ENCODE measurements at regions not wholly inside any gene's neighbourhood (a gene's known extent, or its start where the extent isn't known, plus 50 kb on each side); places are given as distances from the start of the nearest gene placed in this dataset.

DNA sequence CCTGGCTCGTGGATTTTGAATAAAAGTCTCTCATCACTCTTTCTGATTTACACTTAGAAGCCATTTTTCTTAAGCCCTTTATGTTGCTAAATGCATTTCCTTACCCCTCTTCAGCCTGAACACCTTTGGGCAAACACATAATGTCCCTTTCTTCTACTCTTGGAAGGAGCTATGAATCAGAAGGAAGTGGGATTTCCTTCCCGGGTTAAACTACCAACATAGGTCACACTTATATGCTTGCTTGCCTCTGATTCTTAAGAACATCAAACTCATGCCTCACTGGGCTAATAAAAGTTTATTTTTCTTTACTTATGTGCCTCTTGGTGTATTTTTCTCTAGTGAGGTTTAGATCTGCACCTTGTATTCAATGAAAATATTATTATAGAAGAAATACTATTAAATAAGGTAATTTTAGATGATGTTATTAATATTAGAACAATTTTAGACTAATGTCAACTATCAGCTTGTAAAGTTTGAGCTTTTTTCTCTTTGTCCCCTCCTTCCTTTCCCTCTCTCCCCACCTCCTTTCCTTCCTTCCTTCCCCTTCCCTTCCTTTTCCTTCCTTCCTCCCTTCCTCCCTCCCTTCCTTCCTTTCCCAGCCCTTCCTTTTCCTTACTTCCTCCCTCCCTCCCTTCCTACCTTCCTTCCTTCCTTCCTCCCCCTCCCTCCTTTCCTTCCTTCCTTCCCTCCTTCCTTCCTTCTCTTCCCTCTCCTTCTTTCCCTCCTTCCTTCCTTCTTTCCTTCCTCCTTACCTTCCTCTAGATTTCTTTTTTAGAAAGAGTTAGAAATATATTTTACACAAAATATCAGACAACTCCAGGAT, 66.5 kb upstream of the KCNJ6 start:
- ChIA-PET POLR2A (no interaction called here), CTCF (interaction anchor here (3.0 kb wide), 1 partner anchor 14 kb away, joined by 9 read pairs; no protein-coding TSS in a partner anchor)
- Histone ChIP-seq H3K9me3 (no peaks in the 10 kb centered on the region), H3K4me2 (no peak overlapping the region), H3K4me1 (peaks cover 22% of the 10 kb centered on the region), H3K27ac (peak overlapping the region; percentile 72 to 83), H3K4me3 (no peak overlapping the region)
- 68% methylated on average over 2 of the region's 2 CpGs for WGBS (ENCODE audit: missing lambda C conversion rate)
- no peak for FAIRE-seq
- no peak for ATAC-seq
- TF ChIP-seq CBX2 (IDR thresholded peaks at IDR 0.05; ENCODE audit: borderline replicate concordance, low read depth) (no peak), CTCF (IDR thresholded peaks at IDR 0.05) (no peak), EHF (CRISPR knock-in tag; IDR thresholded peaks at IDR 0.05) (no peak), ZFP36 (IDR thresholded peaks at IDR 0.05; ENCODE audit: borderline replicate concordance, partially characterized antibody) (no peak), ZC3H11A (IDR thresholded peaks at IDR 0.05) (no peak), TP53 (CRISPR knock-in tag; IDR thresholded peaks at IDR 0.05) (no peak), RNF2 (IDR thresholded peaks at IDR 0.05; ENCODE audit: borderline replicate concordance, low read depth) (no peak), HOXA7 (CRISPR knock-in tag; IDR thresholded peaks at IDR 0.05) (no peak), SMC3 (IDR thresholded peaks at IDR 0.05) (no peak), KDM1A (IDR thresholded peaks at IDR 0.05; ENCODE audit: low read depth) (no peak), NFE2L2 (conservative IDR thresholded peaks at IDR 0.05; ENCODE audit: low read length) (no peak)
- TF ChIP-seq, protein P1, sequence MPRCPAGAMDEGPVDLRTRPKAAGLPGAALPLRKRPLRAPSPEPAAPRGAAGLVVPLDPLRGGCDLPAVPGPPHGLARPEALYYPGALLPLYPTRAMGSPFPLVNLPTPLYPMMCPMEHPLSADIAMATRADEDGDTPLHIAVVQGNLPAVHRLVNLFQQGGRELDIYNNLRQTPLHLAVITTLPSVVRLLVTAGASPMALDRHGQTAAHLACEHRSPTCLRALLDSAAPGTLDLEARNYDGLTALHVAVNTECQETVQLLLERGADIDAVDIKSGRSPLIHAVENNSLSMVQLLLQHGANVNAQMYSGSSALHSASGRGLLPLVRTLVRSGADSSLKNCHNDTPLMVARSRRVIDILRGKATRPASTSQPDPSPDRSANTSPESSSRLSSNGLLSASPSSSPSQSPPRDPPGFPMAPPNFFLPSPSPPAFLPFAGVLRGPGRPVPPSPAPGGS (IDR thresholded peaks at IDR 0.05) = no peak
- DNase-seq (ENCODE audit: low read depth in 1 of 2, low spot score in 1 of 2) = no peak

- H3K4me2 ChIP-seq = peak overlapping the region; percentile 35
- TF ChIP-seq FOSL2 (IDR thresholded peaks at IDR 0.05) = no peak; the same call in 1 of the 2 replicates
- peak; percentile 53; the same call in 1 of the 2 replicates for TF ChIP-seq FOSL2 (CRISPR knock-in tag; IDR thresholded peaks at IDR 0.05)
- TF ChIP-seq TP53 (CRISPR knock-in tag; IDR thresholded peaks at IDR 0.05) = no peak
- TF ChIP-seq GATA3 (IDR thresholded peaks at IDR 0.05; ENCODE audit: borderline replicate concordance) = peak; percentile 75; the same call in 1 of the 2 replicates
- TF ChIP-seq EP300 (IDR thresholded peaks at IDR 0.05) = peak; percentile 44 to 64; a peak in 3 of 5 replicates
- TF ChIP-seq JUN (IDR thresholded peaks at IDR 0.05) = 0 out of 5 replicates have a peak, but pooled peaks of 1 of the 2 experiments have one; percentile 38
- peak; percentile 57 for TF ChIP-seq JUNB (IDR thresholded peaks at IDR 0.05)
- ATAC-seq (peak; percentile 62 to 77; a peak in 4 of 6 replicates), DNase-seq (ENCODE audit: low read depth in 1 of 2, low spot score in 1 of 2) (peak; percentile 7 to 69), FAIRE-seq (no peak)
- H3K4me1 ChIP-seq = peaks cover 22% of the 10 kb centered on the region
- CTCF ChIA-PET = interaction anchor here (3.0 kb wide), 1 partner anchor 13 kb away, joined by 9 read pairs; no protein-coding TSS in a partner anchor
- H3K9me3 ChIP-seq = no peaks in the 10 kb centered on the region
- peak overlapping the region; percentile 72 to 83 for H3K27ac ChIP-seq
- POLR2A ChIA-PET = no interaction called here
- no peak overlapping the region for H3K4me3 ChIP-seq
- 21% methylated on average over 5 of the region's 5 CpGs for WGBS (ENCODE audit: missing lambda C conversion rate)
Measured at GRCh38 chr21:37983336-37984095, 67.3 kb upstream of the KCNJ6 start.

- Histone ChIP-seq H3K4me1 (peaks cover 22% of the 10 kb centered on the region), H3K4me3 (no peak overlapping the region), H3K4me2 (peak overlapping the region; percentile 35), H3K9me3 (no peaks in the 10 kb centered on the region), H3K27ac (peak overlapping the region; percentile 72 to 83; a peak in 5 of 6 replicates)
- POLR2A ChIA-PET = no interaction called here
- WGBS (ENCODE audit: missing lambda C conversion rate) = 24% methylated on average over 2 of the region's 2 CpGs
- DNase-seq (ENCODE audit: low read depth in 1 of 2, low spot score in 1 of 2) = peak in 1 of 2 experiments; percentile 45
- CTCF ChIA-PET = interaction anchor here (3.0 kb wide), 1 partner anchor 12 kb away, joined by 9 read pairs; no protein-coding TSS in a partner anchor
- ATAC-seq = no peak; a peak in 2 of 6 replicates
- FAIRE-seq = no peak
- TF ChIP-seq EHF (CRISPR knock-in tag; IDR thresholded peaks at IDR 0.05) = no peak
- no peak for TF ChIP-seq JUNB (IDR thresholded peaks at IDR 0.05)
- TF ChIP-seq, protein P2, sequence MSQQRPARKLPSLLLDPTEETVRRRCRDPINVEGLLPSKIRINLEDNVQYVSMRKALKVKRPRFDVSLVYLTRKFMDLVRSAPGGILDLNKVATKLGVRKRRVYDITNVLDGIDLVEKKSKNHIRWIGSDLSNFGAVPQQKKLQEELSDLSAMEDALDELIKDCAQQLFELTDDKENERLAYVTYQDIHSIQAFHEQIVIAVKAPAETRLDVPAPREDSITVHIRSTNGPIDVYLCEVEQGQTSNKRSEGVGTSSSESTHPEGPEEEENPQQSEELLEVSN (IDR thresholded peaks at IDR 0.05; ENCODE audit: borderline replicate concordance, low read depth) = no peak
- no peak for TF ChIP-seq POLR2AphosphoS2 (conservative IDR thresholded peaks at IDR 0.05; ENCODE audit: low read length)
- TF ChIP-seq, protein P1 (IDR thresholded peaks at IDR 0.05) = no peak
- no peak for TF ChIP-seq HES2 (IDR thresholded peaks at IDR 0.05)
- no peak for TF ChIP-seq HDAC2 (IDR thresholded peaks at IDR 0.05)
- TF ChIP-seq KDM1A (IDR thresholded peaks at IDR 0.05; ENCODE audit: low read depth) = no peak
- TF ChIP-seq RFX5 (IDR thresholded peaks at IDR 0.05) = no peak
- no peak for TF ChIP-seq BHLHE40 (IDR thresholded peaks at IDR 0.05; ENCODE audit: low read depth, low read length)
- no peak for TF ChIP-seq CEBPB (IDR thresholded peaks at IDR 0.05)
- TF ChIP-seq CHD2 (IDR thresholded peaks at IDR 0.05; ENCODE audit: low read length, partially characterized antibody) = no peak
- no peak for TF ChIP-seq RAD21 (conservative IDR thresholded peaks at IDR 0.05 in 1 of 2, IDR thresholded peaks at IDR 0.05 in 1 of 2)
- no peak for TF ChIP-seq HOXB5 (CRISPR knock-in tag; IDR thresholded peaks at IDR 0.05)
Measured at GRCh38 chr21:37984416-37984815, 68.2 kb upstream of the KCNJ6 start.

All from A549 (cell line).